Colonic mucosa (tissue), 4 donors: ENCODE measurements at regions not wholly inside any gene's neighbourhood (a gene's known extent, or its start where the extent isn't known, plus 50 kb on each side); places are given as distances from the start of the nearest gene placed in this dataset.

Experiments
- DNase-seq: peaks from one replicate; pipeline ENCODE4 v3.0.0-alpha.2; 2020
- H3K27ac ChIP-seq: fragments of 200-600 bp; one replicate; pipeline ENCODE4 v1.8.0; 2021
- H3K27me3 ChIP-seq: fragments of 200-600 bp; one replicate; pipeline ENCODE4 v1.8.0; 2021
- H3K36me3 ChIP-seq: fragments of 200-600 bp; one replicate; pipeline ENCODE4 v1.8.0; 2021
- H3K4me1 ChIP-seq: fragments of 200-600 bp; one replicate; pipeline ENCODE4 v1.8.0; 2021; ENCODE audit warnings: mild to moderate bottlenecking
- H3K4me3 ChIP-seq: fragments of 200-600 bp; one replicate; pipeline ENCODE4 v1.8.0; 2021
- H3K9ac ChIP-seq, 2 donors: one replicate each; pipeline ENCODE4 v1.7.0; 2013; ENCODE audit warnings: control low read depth in 2 of 2, low read depth in 2 of 2, low read length in 2 of 2
- H3K9me3 ChIP-seq: fragments of 200-600 bp; one replicate; pipeline ENCODE4 v1.8.0; 2021
- intact Hi-C: fragments of 100-400 bp; cut with DNase I; formaldehyde crosslinking; loops from one replicate; pipeline ENCODE4 v1.14.1; 2022
- TF ChIP-seq, protein P1 (sequence below): fragments of 200-600 bp; IDR thresholded peaks from one replicate; pipeline ENCODE4 v1.8.0; 2022; ENCODE audit warnings: antibody characterized with exemption, mild to moderate bottlenecking
- donor health status: healthy.
- donor health status: DM: no; HTN: no; CAD: no.
- donor health status: DM: no; HTN: no; CAD: no.

DNA sequence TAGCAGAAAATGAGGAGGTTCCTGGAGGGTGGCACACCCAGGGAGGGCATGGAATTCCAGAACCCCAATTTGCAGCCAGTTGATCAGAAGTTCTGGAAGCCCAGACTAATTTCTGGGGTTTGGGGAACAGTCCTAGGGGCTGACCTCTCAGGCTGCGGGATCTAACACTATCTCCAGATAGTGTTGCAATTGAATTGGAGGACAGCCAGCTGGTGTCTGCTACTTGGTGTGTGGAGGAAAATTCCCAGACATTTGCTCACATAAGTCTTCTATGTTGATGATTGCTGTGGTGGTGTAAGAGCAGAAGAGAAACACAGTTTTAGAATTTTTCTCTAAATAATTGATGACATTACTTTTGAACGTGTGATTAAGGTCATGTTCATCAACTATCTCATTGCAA lies 154.3 kb upstream of the RNPC3 start:
- H3K4me1 ChIP-seq = no peaks in the 10 kb centered on the region
- DNase-seq = no peak
- H3K36me3 ChIP-seq = no peaks in the 10 kb centered on the region
- no peaks in the 10 kb centered on the region for H3K9me3 ChIP-seq
- no peaks in the 10 kb centered on the region for H3K27me3 ChIP-seq
- TF ChIP-seq, protein P1, sequence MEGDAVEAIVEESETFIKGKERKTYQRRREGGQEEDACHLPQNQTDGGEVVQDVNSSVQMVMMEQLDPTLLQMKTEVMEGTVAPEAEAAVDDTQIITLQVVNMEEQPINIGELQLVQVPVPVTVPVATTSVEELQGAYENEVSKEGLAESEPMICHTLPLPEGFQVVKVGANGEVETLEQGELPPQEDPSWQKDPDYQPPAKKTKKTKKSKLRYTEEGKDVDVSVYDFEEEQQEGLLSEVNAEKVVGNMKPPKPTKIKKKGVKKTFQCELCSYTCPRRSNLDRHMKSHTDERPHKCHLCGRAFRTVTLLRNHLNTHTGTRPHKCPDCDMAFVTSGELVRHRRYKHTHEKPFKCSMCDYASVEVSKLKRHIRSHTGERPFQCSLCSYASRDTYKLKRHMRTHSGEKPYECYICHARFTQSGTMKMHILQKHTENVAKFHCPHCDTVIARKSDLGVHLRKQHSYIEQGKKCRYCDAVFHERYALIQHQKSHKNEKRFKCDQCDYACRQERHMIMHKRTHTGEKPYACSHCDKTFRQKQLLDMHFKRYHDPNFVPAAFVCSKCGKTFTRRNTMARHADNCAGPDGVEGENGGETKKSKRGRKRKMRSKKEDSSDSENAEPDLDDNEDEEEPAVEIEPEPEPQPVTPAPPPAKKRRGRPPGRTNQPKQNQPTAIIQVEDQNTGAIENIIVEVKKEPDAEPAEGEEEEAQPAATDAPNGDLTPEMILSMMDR = no peak
- intact Hi-C loops = no loop called here
- H3K9ac ChIP-seq = no peak overlapping the region
- H3K27ac ChIP-seq = no peak overlapping the region
- H3K4me3 ChIP-seq = no peak overlapping the region

- Histone ChIP-seq H3K4me3 (no peak overlapping the region), H3K9me3 (no peaks in the 10 kb centered on the region), H3K27ac (no peak overlapping the region), H3K4me1 (no peaks in the 10 kb centered on the region), H3K36me3 (no peaks in the 10 kb centered on the region), H3K27me3 (no peaks in the 10 kb centered on the region), H3K9ac (no peak overlapping the region)
- TF ChIP-seq, protein P1 = no peak
- intact Hi-C loops = no loop called here
- DNase-seq = no peak
Observed at GRCh38 chr1:103367186-103367585, 158.3 kb upstream of the RNPC3 start.

DNA sequence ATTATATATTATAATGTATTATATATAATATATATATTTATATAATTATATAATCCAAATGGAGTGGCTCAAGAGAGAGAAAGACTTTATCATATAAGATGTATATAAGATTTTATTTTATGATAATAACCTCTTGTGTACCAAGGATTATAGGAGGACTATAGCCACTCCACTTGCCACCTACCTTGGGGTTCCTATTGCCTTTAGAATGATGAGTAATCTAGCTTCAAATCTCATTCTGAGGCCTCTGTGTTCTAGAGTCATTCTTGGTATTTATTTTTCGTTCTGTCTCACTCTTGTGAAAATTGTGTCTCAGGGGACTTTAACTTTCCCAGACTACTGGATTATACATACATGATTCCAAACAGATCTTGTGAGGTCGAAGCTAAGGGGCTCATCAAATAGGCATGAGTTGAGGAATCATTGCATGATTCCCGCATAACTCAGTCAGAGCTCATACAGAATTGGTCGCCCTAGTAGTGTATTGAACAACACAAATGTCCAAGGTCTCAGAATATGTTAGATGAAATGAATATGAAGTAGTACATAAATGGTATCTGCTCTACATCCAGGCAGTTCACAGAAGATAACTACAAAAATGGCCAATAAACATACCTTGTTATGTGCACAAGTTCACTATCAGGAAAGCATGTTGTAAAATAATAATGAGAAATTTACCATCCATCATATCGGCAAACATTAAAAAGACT lies 159.5 kb upstream of the RNPC3 start:
- Histone ChIP-seq H3K4me1 (no peaks in the 10 kb centered on the region), H3K9ac (no peak overlapping the region), H3K4me3 (no peak overlapping the region), H3K27me3 (no peaks in the 10 kb centered on the region), H3K27ac (no peak overlapping the region), H3K9me3 (no peaks in the 10 kb centered on the region), H3K36me3 (no peaks in the 10 kb centered on the region)
- TF ChIP-seq, protein P1 = no peak
- DNase-seq = no peak
- intact Hi-C loops = no loop called here

DNA sequence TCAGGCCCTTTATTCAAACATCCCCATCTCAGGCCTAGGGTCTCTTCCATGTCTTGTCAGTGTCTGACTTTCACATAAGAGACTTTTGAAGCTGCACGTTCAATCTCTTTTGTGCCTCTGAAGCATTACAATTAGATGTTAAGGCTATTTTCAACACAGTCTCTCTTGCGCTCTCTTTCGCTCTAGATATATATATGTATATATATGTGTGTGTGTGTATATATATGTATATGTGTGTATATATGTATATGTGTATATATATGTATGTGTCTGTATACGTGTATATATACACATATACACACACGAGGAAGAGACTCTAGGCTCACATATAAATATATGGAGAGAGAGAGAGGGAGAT lies 162.5 kb upstream of the RNPC3 start:
- Histone ChIP-seq H3K4me3 (no peak overlapping the region), H3K27me3 (no peaks in the 10 kb centered on the region), H3K4me1 (no peaks in the 10 kb centered on the region), H3K36me3 (no peaks in the 10 kb centered on the region), H3K9ac (no peak overlapping the region), H3K27ac (no peak overlapping the region), H3K9me3 (no peaks in the 10 kb centered on the region)
- TF ChIP-seq, protein P1 = no peak
- DNase-seq = no peak
- intact Hi-C loops = no loop called here

GRCh38 chr1:103362348-103363007 lies 163.0 kb upstream of the RNPC3 start:
- no peak for DNase-seq
- TF ChIP-seq, protein P1 = no peak
- intact Hi-C loops = no loop called here
- Histone ChIP-seq H3K27ac (no peak overlapping the region), H3K9me3 (no peaks in the 10 kb centered on the region), H3K27me3 (no peaks in the 10 kb centered on the region), H3K9ac (no peak overlapping the region), H3K4me3 (no peak overlapping the region), H3K4me1 (no peaks in the 10 kb centered on the region), H3K36me3 (no peaks in the 10 kb centered on the region)
